ENCODE measurements at regions not wholly inside any gene's neighbourhood (a gene's known extent, or its start where the extent isn't known, plus 50 kb on each side); places are given as distances from the start of the nearest gene placed in this dataset.

DNA sequence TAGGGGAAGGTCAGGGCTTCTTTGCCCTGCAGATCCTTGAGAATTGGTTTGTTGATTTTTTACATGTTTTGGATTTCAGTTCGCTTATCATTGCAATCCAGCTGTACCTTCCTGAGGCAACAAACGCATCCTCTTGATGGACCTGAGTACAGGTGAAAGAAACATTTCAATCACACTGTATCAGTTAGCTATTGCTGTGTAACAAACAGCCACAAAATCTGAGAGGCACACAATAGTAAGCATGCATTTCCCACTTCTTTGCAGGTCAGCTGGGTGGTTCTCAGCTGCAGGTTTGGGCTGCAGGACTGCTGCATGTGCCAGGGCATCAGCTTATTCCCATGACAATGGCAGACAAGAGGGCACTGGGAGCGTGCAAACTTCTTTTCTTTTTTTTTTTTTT is 586.4 kb downstream of the MATN1 start:
- FAIRE-seq (no peak), DNase-seq (ENCODE audit: low read depth, low spot score) (no peak)
- Histone ChIP-seq H3K36me3 (ENCODE audit: control insufficient read depth in 2 of 2, extremely low read depth in 1 of 2, insufficient read depth in 2 of 2, low read length in 2 of 2) (no peaks in the 10 kb centered on the region), H3K9ac (ENCODE audit: control insufficient read depth, extremely low read depth, insufficient read depth, low read length) (no peak overlapping the region), H3K79me2 (ENCODE audit: control insufficient read depth, insufficient read depth, low read length) (no peaks in the 10 kb centered on the region), H4K20me1 (ENCODE audit: control insufficient read depth, extremely low read depth, insufficient read depth, low read length) (no peaks in the 10 kb centered on the region), H3K4me1 (ENCODE audit: control insufficient read depth, extremely low read depth, insufficient read depth, low read length) (no peaks in the 10 kb centered on the region), H3K9me1 (ENCODE audit: control insufficient read depth, extremely low read depth, insufficient read depth, low read length) (no peaks in the 10 kb centered on the region), H3K4me2 (ENCODE audit: control insufficient read depth, extremely low read depth, insufficient read depth, low read depth, low read length) (no peak overlapping the region), H3K27me3 (ENCODE audit: control insufficient read depth, extremely low read depth, insufficient read depth, low read length) (no peaks in the 10 kb centered on the region), H3K4me3 (ENCODE audit: control insufficient read depth in 2 of 3, extremely low read depth in 1 of 3, insufficient read depth in 2 of 3, low read depth in 1 of 3, low read length in 3 of 3) (no peak overlapping the region), H2AFZ (ENCODE audit: control insufficient read depth, low read length) (no peak overlapping the region), H3K27ac (ENCODE audit: control insufficient read depth, insufficient read depth, low read length) (no peak overlapping the region), H3K9me3 (ENCODE audit: control insufficient read depth, low read depth, low read length) (no peaks in the 10 kb centered on the region)
- dilution Hi-C loops (cut with MboI; ENCODE audit: extremely low pct_ligation_motif_present, low sequenced_read_pairs): no loop called here
- no peak for TF ChIP-seq EZH2 (IDR thresholded peaks at IDR 0.05; ENCODE audit: low read length)
- TF ChIP-seq, protein P1, sequence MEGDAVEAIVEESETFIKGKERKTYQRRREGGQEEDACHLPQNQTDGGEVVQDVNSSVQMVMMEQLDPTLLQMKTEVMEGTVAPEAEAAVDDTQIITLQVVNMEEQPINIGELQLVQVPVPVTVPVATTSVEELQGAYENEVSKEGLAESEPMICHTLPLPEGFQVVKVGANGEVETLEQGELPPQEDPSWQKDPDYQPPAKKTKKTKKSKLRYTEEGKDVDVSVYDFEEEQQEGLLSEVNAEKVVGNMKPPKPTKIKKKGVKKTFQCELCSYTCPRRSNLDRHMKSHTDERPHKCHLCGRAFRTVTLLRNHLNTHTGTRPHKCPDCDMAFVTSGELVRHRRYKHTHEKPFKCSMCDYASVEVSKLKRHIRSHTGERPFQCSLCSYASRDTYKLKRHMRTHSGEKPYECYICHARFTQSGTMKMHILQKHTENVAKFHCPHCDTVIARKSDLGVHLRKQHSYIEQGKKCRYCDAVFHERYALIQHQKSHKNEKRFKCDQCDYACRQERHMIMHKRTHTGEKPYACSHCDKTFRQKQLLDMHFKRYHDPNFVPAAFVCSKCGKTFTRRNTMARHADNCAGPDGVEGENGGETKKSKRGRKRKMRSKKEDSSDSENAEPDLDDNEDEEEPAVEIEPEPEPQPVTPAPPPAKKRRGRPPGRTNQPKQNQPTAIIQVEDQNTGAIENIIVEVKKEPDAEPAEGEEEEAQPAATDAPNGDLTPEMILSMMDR (optimal IDR thresholded peaks at IDR 0.05 in 1 of 3, IDR thresholded peaks at IDR 0.05 in 1 of 3, conservative IDR thresholded peaks at IDR 0.05 in 1 of 3; ENCODE audit: extremely low read depth in 1 of 3, insufficient read depth in 2 of 3, low read length in 3 of 3): no peak

DNA sequence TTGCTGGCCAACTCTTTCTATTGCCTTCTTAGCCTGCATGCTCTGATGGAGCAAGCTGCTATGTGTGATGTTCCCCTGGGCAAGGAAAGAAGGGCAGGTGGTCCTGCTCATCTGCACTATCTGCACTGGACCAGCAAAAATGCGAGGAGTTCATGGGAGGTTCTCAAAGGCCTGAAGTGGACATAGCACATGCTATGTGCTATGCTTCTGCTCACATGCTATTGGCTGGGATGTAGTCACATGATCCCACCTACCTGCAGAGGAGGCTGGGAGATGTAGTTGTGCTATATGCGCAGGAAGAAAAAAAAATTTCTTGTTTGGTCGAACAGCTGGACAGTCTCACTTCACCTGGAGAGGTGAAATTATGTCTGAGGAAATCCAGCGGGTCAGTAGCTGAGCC is 587.7 kb downstream of the MATN1 start:
- dilution Hi-C loops (cut with MboI; ENCODE audit: extremely low pct_ligation_motif_present, low sequenced_read_pairs): no loop called here
- H4K20me1 ChIP-seq (ENCODE audit: control insufficient read depth, extremely low read depth, insufficient read depth, low read length): no peaks in the 10 kb centered on the region

More for the DNA sequence above, 587.7 kb downstream of the MATN1 start:
- Histone ChIP-seq H3K9ac (ENCODE audit: control insufficient read depth, extremely low read depth, insufficient read depth, low read length) (no peak overlapping the region), H3K9me3 (ENCODE audit: control insufficient read depth, low read depth, low read length) (no peaks in the 10 kb centered on the region), H3K9me1 (ENCODE audit: control insufficient read depth, extremely low read depth, insufficient read depth, low read length) (no peaks in the 10 kb centered on the region), H3K4me2 (ENCODE audit: control insufficient read depth, extremely low read depth, insufficient read depth, low read depth, low read length) (no peak overlapping the region), H3K27me3 (ENCODE audit: control insufficient read depth, extremely low read depth, insufficient read depth, low read length) (no peaks in the 10 kb centered on the region), H3K36me3 (ENCODE audit: control insufficient read depth in 2 of 2, extremely low read depth in 1 of 2, insufficient read depth in 2 of 2, low read length in 2 of 2) (no peaks in the 10 kb centered on the region), H3K4me3 (ENCODE audit: control insufficient read depth in 2 of 3, extremely low read depth in 1 of 3, insufficient read depth in 2 of 3, low read depth in 1 of 3, low read length in 3 of 3) (no peak overlapping the region), H2AFZ (ENCODE audit: control insufficient read depth, low read length) (no peak overlapping the region), H3K4me1 (ENCODE audit: control insufficient read depth, extremely low read depth, insufficient read depth, low read length) (no peaks in the 10 kb centered on the region), H3K79me2 (ENCODE audit: control insufficient read depth, insufficient read depth, low read length) (no peaks in the 10 kb centered on the region), H3K27ac (ENCODE audit: control insufficient read depth, insufficient read depth, low read length) (no peak overlapping the region)
- TF ChIP-seq, protein P1 (optimal IDR thresholded peaks at IDR 0.05 in 1 of 3, IDR thresholded peaks at IDR 0.05 in 1 of 3, conservative IDR thresholded peaks at IDR 0.05 in 1 of 3; ENCODE audit: extremely low read depth in 1 of 3, insufficient read depth in 2 of 3, low read length in 3 of 3): no peak
- no peak for TF ChIP-seq EZH2 (IDR thresholded peaks at IDR 0.05; ENCODE audit: low read length)
- no peak for DNase-seq (ENCODE audit: low read depth, low spot score)
- FAIRE-seq: no peak

Measured in keratinocyte (primary cell).